Mucosa of gallbladder (tissue), 1 donor: ENCODE measurements at regions not wholly inside any gene's neighbourhood (a gene's known extent, or its start where the extent isn't known, plus 50 kb on each side); places are given as distances from the start of the nearest gene placed in this dataset.
"Not testable (repeated sequence)": the region's sequence is repeated elsewhere in the genome, so short reads cannot be mapped to it uniquely, and the experiment has no call there.

Experiments used
- DNase-seq: peaks from one replicate; pipeline ENCODE4 v3.0.0-alpha.2; 2020; ENCODE audit warnings: low spot score
- donor health status: DM: no; HTN: no; CAD: no.

DNA sequence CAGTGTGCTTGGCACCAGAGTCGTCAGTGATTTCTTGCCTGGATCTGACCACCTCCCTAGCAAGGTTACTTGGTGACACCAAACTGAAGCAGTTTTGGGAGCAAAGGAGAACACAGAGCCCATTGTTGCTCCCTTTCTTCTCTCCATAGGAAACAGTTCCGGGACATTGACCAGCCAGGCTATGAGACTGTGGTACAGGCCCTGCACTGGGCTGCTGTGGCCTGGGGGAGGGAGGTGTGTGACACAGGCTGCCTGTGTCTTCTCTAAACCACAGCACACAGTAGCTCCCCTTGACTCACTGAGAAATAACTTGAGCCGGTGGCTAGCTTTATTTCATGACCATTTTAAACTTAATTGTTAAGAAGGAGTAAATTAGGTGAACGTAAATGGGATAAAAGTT lies 214.8 kb upstream of the UBL3 start:
- no peak for DNase-seq

DNA sequence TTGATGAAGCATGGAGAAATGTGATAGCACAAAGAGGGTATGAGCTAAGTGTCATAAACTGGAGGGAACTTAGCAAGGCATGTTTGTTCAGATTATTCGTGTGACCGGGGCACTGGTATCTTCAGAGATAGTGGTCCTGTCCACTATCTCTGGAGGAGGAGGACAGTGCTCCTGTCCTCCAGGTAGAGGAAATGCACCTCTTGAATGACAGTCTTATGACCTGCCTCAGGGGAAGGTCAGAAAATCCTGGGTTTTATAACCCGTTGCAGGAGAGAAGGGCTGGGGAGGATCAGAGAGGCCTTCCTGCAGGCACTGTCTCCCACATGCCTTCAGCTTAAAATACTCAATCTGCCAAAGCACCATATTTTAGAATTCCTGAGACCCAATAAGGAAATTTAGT lies 213.5 kb upstream of the UBL3 start:
- no peak for DNase-seq

DNA sequence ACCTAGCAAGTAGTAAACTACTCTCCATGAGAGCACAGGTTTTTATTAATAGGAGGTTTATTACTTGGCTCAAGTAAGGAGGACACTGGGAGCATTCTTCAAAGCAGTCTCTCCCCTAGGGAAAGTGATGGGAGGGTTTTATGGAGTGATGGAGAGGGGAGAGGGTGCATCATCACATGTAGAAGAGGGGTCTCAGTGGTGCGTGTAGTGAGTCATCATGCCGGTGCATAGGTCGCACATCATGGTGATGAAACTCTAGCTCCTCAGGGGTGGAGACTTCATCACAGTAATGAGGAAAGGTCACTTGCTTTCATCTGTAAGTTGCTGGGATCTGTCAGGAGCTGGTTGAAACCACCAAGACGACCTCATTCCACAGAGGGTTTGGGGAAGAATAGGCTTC lies 210.8 kb upstream of the UBL3 start:
- no peak for DNase-seq

DNA sequence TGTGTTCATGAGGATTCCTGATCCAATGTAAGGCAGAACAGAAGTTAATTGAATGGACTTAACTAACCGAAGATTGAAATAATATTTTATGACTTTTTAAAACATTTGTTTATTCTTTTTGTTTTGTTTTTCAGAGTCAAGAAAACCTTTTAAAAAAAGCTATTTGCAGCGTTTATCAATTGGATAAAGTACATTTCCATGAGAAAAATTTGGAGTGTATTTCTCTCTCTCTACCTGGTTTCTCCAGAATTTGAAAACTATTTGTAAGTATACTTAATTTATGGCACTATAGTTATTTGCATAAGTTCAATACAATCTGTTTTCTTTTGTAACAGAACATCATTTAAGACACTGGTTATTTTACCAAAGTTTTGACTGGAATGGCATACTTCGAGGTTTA lies 208.0 kb upstream of the UBL3 start:
- no peak for DNase-seq

DNA sequence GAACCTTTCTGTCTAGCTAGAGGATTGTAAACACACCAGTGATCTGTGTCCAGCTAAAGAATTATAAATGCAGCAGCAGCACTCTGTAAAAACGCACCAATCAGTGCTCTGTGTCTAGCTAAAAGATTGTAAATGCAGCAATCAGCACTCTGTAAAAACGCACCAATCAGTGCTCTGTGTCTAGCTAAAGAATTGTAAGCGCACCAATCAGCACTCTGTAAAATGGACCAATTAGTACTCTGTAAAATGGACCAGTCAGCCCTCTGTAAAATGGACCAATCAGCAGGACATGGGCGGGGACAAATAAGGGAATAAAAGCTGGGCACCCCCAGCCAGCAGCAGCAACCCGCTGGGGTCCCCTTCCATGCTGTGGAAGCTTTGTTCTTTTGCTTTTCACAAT lies 204.1 kb upstream of the UBL3 start:
- not testable (repeated sequence) for DNase-seq

DNA sequence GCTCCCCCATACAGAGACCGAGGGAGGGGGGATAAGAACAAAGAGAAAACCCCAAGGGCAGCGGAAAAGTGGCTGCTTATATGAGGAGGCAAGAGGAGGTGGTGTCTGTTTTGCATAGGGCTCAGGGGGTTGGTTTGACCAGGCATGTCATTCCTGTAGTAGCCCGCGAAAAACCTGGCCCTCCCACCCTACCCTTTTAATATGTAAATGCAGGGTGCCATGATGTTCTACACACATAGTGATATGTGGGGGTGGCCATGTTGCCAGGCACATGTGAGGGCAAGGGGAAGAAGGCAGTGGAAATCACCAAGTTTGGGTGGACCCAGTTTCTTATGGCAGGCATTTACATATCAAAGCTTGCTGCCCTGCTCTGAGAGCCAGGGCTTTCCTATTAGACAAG lies 203.5 kb upstream of the UBL3 start:
- no peak for DNase-seq

DNA sequence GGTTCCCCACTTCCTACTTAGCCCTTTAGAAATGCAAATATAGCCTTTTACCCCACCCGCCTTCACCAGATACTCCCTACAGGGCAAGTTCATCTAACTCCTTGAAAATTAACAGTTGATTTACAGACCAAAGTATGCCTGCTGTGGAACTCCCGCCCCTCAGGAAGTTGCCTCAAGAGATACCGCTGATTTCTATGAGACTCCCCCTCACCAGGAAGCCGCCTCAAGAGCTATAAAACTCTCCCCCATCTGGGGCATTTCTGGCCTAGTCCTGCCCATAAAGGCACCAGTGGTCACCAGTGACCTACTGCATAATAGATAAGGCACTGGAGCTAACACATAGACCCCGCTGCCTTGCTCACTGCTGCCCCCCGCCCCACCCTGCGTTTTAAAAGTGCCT lies 201.7 kb upstream of the UBL3 start:
- no peak for DNase-seq

DNA sequence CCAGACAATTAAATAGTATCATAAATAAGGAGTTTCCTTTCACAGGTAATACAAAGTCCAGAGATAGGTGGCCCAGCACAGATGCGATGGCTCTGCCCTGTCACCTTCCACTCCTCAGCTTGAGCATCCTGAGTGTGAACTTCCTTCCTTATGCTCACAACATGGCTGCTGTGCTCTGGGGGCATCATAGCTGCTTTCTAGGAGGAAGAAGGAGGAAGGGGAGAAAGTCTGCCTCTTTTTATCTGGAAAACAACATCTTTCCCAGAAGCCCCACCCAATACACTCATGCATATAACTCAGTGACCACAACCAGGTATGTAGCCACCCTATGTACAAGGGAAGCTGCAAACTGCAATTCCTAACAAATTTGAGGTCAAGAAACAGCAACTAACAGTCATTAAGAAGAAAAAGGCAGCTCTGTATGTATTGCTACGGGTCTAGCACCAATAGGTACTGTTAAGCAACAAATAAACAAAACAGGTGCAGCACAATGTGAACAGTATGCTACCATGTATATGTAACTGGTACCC lies 201.2 kb upstream of the UBL3 start:
- DNase-seq = no peak

DNA sequence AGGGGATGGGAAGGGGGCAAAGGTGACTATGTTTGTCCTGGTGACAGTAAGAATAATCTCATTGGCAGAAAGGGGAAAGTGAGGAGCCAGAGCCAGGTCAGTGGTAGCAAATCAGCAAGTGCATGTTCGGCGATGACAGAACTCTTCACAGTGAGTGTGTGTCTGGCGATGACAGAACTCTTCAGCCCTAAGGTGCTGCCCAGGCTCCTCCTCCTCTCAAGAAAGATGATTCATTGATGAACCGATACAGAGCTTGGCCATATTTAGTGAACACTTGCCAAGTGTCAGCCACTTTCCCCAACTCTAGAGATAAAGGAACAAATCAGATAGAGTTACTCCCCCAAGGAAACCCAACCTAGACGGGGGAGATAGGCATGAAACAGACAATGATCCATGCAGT lies 199.3 kb upstream of the UBL3 start:
- peak; percentile 24 for DNase-seq

DNA sequence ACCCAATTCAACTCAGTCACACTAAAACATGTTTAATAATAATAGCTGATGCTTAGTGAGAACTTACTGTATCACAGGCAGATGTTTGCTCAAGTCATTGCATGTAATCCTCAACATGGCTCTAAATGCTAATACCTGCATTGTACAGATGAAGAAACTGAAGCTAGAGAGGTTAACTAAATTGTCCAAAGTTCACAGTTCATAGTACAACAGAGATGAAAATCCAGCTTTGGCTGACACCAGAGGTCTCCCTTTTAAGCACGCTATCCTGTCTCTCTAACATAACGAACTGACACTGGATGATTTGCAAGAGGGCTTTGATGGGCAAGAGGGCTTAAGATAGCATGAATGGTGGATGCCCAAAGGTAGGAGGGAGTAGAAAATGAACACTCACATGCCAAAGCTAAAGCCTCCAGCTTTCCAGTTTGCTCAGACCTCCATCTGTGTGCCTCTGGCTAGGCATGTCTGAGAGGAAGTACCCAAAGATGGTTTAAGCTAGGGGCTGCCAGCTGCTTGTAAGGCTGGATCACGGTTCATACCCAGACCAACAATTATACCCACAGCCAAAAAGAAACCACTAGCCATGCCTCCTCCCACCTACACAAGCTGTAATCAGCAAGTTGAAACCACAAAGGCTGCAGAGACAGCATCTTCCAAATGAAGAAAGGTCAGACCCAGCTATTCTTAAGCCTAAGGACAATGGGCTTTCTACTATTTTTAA lies 196.9 kb upstream of the UBL3 start:
- no peak for DNase-seq

DNA sequence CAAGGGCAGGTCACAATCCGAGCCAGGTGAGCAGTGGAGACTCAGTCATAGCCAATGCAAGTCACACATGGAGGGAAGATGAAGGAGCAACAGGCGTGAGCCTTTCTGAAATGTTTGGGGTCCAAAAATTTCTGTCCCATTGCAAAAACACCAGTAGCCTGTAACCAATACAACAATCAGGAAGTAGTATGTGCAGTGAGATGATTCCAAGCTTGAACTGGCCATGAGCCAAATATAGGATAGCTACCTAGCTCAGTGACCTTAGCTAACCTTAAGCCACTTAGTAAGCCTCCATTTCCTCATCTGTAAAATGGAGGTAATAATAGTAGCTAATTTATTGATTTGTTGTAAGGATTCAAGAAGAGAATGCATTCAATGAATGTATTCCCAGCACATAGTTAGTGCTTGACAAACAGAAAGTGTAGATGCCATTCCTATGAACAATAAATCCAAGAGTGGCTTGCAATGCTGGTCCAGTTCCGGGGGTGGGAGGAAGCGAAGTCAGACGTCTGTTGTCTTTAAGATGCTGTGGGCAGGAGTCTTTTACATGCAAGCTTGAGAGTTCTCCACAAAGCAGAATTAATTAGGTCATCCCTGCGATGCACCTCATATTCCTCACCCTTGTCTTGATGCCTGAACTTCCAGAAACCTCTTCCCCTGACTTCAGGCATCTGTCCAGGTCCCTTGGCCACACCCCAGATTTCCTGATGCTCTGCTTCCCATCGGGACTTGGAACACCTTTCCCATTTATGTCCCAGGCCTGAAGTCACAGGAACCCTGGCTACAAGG lies 195.7 kb upstream of the UBL3 start:
- DNase-seq = no peak

DNA sequence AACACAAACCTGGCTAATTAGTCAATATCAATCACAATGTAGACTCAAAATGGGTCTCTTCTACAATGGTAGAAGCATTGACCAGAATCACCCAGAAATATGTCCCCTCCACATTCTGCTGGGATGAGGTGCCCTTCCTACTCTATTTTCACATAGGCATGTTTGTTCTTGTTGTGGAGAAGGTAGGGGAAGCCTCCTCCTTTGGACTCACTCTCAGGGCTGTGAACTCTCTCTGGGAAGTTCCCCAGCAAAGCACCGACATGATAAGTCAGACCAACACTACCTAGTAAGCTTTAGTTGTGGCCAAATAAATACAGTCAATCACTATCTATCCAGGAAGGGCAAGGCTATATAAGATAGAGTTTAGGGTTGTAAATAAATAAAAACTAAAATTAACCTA lies 194.5 kb upstream of the UBL3 start:
- no peak for DNase-seq

DNA sequence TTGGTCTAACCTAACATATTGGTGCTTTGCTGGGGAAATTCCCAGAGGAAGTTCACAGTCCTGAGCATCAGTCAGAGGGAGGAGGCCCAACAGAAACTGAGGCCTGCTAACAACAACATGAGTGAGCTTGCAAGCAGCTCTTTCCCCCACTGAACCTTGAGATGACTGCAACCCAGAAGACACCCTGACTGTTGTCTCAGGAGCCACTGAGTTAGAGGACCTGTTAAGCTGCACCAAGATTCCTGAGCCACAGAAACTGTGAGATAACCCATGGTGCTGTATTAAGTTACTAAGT lies 193.2 kb upstream of the UBL3 start:
- DNase-seq = no peak

DNA sequence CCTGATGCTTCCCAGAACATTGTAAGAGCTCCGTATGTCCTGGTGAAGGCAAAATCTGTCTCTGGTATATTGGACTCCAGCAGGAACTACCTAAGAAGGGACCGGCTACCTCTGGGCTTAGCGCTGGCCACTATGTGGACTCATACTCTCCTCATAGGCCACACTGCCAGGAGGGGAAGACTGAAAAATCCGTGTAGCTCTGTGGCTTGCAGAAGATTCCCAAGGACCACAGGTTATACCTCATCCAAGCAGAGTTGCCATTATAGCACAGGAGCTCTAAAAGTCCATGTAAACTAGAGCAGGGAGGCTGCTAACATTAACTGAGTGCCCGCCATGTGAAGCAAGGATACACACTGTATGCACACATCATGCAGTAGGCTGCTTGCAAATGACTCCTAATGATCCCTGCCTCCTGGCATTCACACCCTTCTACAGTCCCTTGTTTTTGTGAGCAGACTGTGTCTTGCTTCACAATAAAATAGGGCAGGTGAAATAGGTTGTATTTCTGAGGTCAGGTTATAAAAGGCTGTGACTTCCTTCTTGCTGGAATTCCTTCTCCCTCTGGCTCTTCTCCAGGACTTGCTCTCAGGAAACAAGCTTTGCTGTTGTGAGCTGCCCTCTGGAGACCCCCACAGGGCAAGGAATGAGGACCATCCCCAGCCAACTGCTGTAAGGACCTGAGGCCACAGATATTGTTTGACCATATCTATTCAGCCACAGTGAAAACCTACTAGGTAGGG lies 192.6 kb upstream of the UBL3 start:
- DNase-seq = no peak

DNA sequence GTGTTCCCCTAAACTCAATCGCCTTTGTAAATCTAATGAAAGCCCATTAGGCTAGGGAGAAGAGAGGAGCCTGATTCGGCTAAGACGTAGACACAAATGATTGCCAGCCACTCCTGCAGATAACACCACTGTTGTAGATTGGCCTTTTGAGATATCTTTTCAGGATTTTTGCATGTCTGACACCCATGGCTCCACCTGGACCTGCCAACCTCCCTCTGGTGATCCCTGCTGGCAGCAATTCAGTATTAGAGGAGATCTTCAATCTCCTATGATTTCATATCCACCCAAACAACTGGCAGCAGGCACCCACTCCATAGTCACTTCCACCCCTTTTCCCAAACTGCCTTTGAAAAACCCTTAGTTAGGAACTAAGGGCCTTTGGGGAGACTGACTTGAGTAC lies 191.9 kb upstream of the UBL3 start:
- DNase-seq = no peak

DNA sequence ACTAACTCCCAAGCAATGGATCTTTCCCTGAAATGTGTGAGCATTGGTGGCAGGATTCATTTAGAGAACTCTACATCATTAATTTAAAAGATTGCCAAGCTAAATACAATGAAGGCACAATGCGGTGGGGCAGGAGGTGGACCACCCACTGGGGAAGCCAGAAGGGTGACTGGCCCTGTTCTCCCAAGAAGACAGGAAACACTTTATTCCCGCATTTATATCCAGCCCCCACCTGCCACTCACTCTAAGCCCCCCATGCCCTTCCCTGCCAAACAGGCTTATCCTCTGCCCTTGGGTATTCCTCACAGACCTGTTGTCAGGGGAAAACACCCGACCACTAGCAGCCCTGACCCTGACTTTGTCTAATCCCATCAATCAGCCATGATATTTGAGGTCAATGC lies 189.1 kb upstream of the UBL3 start:
- no peak for DNase-seq

DNA sequence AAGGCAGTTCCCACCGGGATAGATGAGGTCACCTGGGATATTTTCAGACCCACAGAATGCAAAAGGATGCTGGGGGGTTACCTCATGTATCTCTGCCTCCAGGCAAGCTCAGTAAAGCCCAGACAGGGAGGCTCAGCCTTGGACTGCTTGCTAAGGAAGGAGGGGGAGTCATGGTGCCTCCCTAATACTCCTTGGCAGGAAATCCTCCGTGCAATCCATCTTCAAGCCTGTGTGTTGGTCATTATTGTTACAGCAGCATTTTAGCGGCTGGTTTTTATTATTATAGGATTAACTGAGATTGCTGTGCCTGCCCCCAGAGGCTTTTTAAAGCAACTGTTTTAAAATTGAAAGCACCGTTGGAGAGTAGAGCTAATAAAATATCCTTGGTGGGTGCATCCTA lies 188.5 kb upstream of the UBL3 start:
- DNase-seq = no peak

DNA sequence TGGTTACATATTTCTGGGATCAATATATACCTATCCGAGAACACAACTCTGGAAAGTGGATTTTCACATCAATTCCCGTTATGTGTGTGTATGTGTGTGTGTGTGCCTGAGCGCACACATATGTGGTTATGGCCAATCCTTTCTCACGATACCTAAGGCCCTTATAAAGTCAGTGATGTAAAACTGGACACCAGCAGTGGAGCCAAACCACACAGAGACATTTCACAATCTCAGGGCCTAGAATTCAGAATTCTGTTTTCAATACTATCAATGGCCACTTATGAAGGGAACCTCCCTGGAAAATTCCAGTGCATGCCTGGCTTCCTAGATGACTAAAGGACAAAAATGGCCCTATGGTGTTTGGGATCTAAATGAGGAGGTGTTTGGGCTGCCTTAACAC lies 187.3 kb upstream of the UBL3 start:
- DNase-seq = no peak

DNA sequence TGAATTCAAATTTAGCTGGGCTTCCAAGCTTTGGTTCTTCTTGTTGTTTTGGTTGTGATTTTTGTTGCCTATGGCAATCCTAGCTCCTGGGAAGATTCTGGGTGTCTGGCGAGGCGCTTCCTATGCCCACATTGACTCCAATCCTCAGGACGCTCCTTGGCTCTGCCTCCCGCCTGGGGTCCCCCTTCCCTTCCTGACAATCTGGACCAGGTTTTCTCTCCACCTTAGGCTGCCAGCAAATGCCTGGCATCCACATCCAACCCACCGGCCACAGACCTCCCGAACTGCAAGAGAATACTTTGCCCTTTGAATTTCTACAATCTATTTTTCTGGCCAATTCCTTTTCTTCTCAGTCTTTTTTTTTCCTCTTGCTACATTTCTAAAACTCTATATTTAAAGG lies 186.9 kb upstream of the UBL3 start:
- DNase-seq = no peak

DNA sequence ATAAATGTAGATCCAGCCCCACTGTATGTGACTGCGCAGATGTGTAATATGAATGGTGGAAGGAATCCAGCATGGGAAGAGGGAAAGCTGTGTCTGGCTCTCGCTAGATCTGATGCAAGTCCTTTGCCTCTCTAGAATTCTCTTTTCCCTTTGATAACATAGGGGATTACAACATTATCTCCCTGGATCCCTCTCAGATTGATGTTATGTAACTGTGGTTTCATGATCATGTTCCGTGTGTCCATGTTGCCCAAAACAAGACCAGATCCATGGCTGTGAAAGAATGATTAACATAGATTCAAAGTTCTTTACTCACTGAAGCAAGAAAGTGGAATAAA lies 184.0 kb upstream of the UBL3 start:
- DNase-seq = no peak

DNA sequence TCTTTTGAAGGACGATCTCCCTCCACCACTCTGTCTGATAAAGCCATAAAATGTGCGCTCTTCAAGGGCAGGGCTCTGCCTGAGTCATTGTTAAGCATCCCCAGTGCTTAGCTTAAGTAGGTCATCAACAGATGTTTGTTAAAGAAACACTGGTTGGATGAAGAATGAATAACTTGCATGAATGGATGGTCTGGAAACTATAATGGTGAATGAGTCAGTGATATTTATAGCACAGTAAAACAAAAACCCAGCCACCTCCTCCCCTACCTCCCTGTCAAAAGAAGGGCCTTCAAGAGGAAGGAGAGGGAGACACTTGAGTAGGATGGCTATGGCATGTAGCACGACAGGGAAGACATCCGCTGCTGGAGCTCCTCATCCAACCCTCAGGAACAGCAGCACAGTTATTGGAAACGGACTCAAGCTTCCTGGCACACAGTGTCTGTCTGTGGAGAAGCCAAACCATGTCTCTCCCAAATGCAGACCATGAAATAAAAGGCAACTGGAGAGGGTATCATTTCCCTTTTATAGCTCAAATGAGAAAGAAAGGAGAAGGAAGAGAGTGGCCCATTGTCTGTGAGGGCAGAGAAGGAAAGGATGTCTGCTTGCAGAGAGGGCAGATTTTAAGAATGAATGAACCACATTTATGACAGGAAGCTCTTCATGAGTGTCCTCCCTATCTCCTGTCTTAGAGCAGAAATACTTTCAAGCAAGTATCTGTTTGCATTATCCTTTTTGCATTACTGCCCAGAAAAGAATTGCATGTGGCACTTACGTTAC lies 183.5 kb upstream of the UBL3 start:
- DNase-seq = no peak

DNA sequence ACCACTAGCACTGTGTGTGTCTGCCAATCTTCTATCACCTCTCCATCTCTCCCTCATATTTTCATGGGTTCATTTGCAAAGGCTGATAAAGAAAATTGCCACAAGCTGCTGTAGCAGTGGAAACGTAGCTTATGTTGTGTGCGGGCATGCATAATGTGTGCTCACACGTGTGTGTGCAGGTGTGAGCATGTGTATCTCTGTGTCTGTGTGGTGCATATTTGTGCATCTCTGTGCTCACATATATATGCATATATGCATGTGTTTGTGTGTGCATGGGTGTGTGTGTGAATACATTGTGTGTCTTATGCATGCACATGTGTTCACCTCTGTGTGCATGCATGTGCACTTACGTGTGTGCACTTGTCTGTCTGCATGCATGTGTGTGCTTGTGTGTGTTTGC lies 181.8 kb upstream of the UBL3 start:
- no peak for DNase-seq
